ENCODE measurements at regions not wholly inside any gene's neighbourhood (a gene's known extent, or its start where the extent isn't known, plus 50 kb on each side); places are given as distances from the start of the nearest gene placed in this dataset.

GRCh38 chr10:36681751-36682632, 443.4 kb upstream of the ANKRD30A start:
- Histone ChIP-seq H3K27me3 (no peaks in the 10 kb centered on the region), H3K4me3 (no peak overlapping the region), H3K36me3 (no peaks in the 10 kb centered on the region), H3K4me1 (no peaks in the 10 kb centered on the region), H3K27ac (no peak overlapping the region), H3K9me3 (no peaks in the 10 kb centered on the region)
- TF ChIP-seq POLR2A (IDR thresholded peaks at IDR 0.05) (no peak), CTCF (IDR thresholded peaks at IDR 0.05) (no peak)
- no peak for DNase-seq
- intact Hi-C loops (cut with DNase I): no loop called here
- WGBS, 2 donors: 42 to 49% methylated on average over 4 of the region's 4 CpGs

- intact Hi-C loops (cut with DNase I): no loop called here
- no peak for TF ChIP-seq CTCF (IDR thresholded peaks at IDR 0.05)
- TF ChIP-seq POLR2A (IDR thresholded peaks at IDR 0.05): no peak
- Histone ChIP-seq H3K36me3 (no peaks in the 10 kb centered on the region), H3K27me3 (no peaks in the 10 kb centered on the region), H3K4me3 (no peak overlapping the region), H3K4me1 (no peaks in the 10 kb centered on the region), H3K9me3 (no peaks in the 10 kb centered on the region), H3K27ac (no peak overlapping the region)
- WGBS, 2 donors: 62 to 78% methylated on average over 9 of the region's 9 CpGs
- DNase-seq: no peak
Measured at GRCh38 chr10:36679554-36679953, 445.8 kb upstream of the ANKRD30A start.

GRCh38 chr10:36677431-36677768, 448.0 kb upstream of the ANKRD30A start:
- 68 to 78% methylated on average over 2 of the region's 2 CpGs for WGBS, 2 donors
- no peaks in the 10 kb centered on the region for H3K4me1 ChIP-seq

GRCh38 chr10:36676756-36677430, 448.5 kb upstream of the ANKRD30A start:
- Histone ChIP-seq H3K27me3 (no peaks in the 10 kb centered on the region), H3K4me1 (no peaks in the 10 kb centered on the region), H3K36me3 (no peaks in the 10 kb centered on the region), H3K27ac (no peak overlapping the region), H3K9me3 (no peaks in the 10 kb centered on the region), H3K4me3 (no peak overlapping the region)
- DNase-seq: no peak
- TF ChIP-seq CTCF (IDR thresholded peaks at IDR 0.05): no peak
- no peak for TF ChIP-seq POLR2A (IDR thresholded peaks at IDR 0.05)
- intact Hi-C loops (cut with DNase I): no loop called here
- WGBS, 2 donors: 75 to 77% methylated on average over 6 of the region's 6 CpGs

More at GRCh38 chr10:36677431-36677768, 448.0 kb upstream of the ANKRD30A start:
- no peak overlapping the region for H3K4me3 ChIP-seq
- DNase-seq: no peak
- no peaks in the 10 kb centered on the region for H3K27me3 ChIP-seq
- H3K9me3 ChIP-seq: no peaks in the 10 kb centered on the region
- no peaks in the 10 kb centered on the region for H3K36me3 ChIP-seq
- intact Hi-C loops (cut with DNase I): no loop called here
- H3K27ac ChIP-seq: no peak overlapping the region
- no peak for TF ChIP-seq POLR2A (IDR thresholded peaks at IDR 0.05)
- TF ChIP-seq CTCF (IDR thresholded peaks at IDR 0.05): no peak

- TF ChIP-seq CTCF (IDR thresholded peaks at IDR 0.05) (no peak), POLR2A (IDR thresholded peaks at IDR 0.05) (no peak)
- Histone ChIP-seq H3K4me3 (no peak overlapping the region), H3K27me3 (no peaks in the 10 kb centered on the region), H3K36me3 (no peaks in the 10 kb centered on the region), H3K9me3 (no peaks in the 10 kb centered on the region), H3K4me1 (no peaks in the 10 kb centered on the region), H3K27ac (no peak overlapping the region)
- DNase-seq: no peak
- 29 to 40% methylated on average over 1 of the region's 1 CpG for WGBS, 2 donors
- intact Hi-C loops (cut with DNase I): no loop called here
Measured at GRCh38 chr10:36676321-36676720, 449.1 kb upstream of the ANKRD30A start.
